Stimulated activated memory B cell treated with anti-CD40 and anti-IgM and Interleukin-4, amounts not matched to agents 10 μg/mL and 1 μg/mL and 100 μg/mL, for 72 hours (primary cell): ENCODE measurements at regions not wholly inside any gene's neighbourhood (a gene's known extent, or its start where the extent isn't known, plus 50 kb on each side); places are given as distances from the start of the nearest gene placed in this dataset.

Experiments
- ATAC-seq: fragments of 150-1000 bp; cut with Tn5 transposase; 2 replicates; pipeline ENCODE4 v1.10.0; 2021
- H3K27ac Mint-ChIP-seq: one replicate; pipeline ENCODE4 v1.8.0; 2022; ENCODE audit warnings: mild to moderate bottlenecking, mixed read lengths
- H3K27me3 Mint-ChIP-seq: one replicate; pipeline ENCODE4 v1.8.0; 2022; ENCODE audit warnings: mixed read lengths
- H3K36me3 Mint-ChIP-seq: one replicate; pipeline ENCODE4 v1.8.0; 2022; ENCODE audit warnings: mixed read lengths
- H3K4me1 Mint-ChIP-seq: one replicate; pipeline ENCODE4 v1.8.0; 2022; ENCODE audit warnings: mixed read lengths
- H3K4me3 Mint-ChIP-seq: one replicate; pipeline ENCODE4 v1.8.0; 2022; ENCODE audit warnings: mild to moderate bottlenecking, moderate library complexity, mixed read lengths
- H3K9me3 Mint-ChIP-seq: one replicate; pipeline ENCODE4 v1.8.0; 2022; ENCODE audit warnings: mixed read lengths

GRCh38 chr6:10272591-10272990 is 142.3 kb downstream of the TFAP2A start:
- peaks cover 8% of the 10 kb centered on the region for H3K27me3 Mint-ChIP-seq
- no peaks in the 10 kb centered on the region for H3K4me1 Mint-ChIP-seq
- no peak overlapping the region for H3K4me3 Mint-ChIP-seq
- ATAC-seq, result no peak
- peaks cover 5% of the 10 kb centered on the region for H3K9me3 Mint-ChIP-seq
- no peak overlapping the region for H3K27ac Mint-ChIP-seq
- H3K36me3 Mint-ChIP-seq, result no peaks in the 10 kb centered on the region

DNA sequence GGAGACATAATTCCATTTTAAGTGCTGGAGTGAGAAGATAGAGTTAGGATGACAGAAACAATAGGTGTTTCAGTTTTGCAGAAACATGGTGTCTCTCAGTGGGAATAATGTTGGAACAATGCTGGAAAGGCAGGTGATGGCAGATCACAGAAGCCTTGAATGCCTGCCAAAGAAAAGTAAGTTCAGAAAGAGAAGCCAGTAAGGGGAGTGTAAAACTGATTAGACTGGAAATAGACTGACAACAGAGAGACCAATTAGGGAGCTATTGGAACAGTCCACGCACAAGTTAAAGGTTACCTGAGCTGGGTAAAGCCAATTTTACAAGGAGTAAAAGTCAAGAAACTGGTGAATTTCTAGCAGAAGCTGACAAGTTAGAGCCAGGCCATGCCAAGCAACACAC is 142.9 kb downstream of the TFAP2A start:
- Mint-ChIP-seq H3K27ac (no peak overlapping the region), H3K4me1 (no peaks in the 10 kb centered on the region), H3K4me3 (no peak overlapping the region), H3K9me3 (peaks cover 3% of the 10 kb centered on the region), H3K36me3 (no peaks in the 10 kb centered on the region), H3K27me3 (peaks cover 8% of the 10 kb centered on the region)
- ATAC-seq, result no peak

GRCh38 chr6:10269814-10270472 is 144.9 kb downstream of the TFAP2A start:
- no peak overlapping the region for H3K27ac Mint-ChIP-seq

GRCh38 chr6:10268611-10269310 is 146.1 kb downstream of the TFAP2A start:
- no peaks in the 10 kb centered on the region for H3K9me3 Mint-ChIP-seq
- H3K36me3 Mint-ChIP-seq, result no peaks in the 10 kb centered on the region
- H3K27me3 Mint-ChIP-seq, result peaks cover 19% of the 10 kb centered on the region
- H3K4me1 Mint-ChIP-seq, result no peaks in the 10 kb centered on the region
- no peak for ATAC-seq
- H3K27ac Mint-ChIP-seq, result no peak overlapping the region
- H3K4me3 Mint-ChIP-seq, result no peak overlapping the region

More at GRCh38 chr6:10269814-10270472, 144.9 kb downstream of the TFAP2A start:
- no peak overlapping the region for H3K4me3 Mint-ChIP-seq
- no peak for ATAC-seq
- H3K36me3 Mint-ChIP-seq, result no peaks in the 10 kb centered on the region
- no peaks in the 10 kb centered on the region for H3K4me1 Mint-ChIP-seq
- H3K9me3 Mint-ChIP-seq, result no peaks in the 10 kb centered on the region
- H3K27me3 Mint-ChIP-seq, result peaks cover 19% of the 10 kb centered on the region

DNA sequence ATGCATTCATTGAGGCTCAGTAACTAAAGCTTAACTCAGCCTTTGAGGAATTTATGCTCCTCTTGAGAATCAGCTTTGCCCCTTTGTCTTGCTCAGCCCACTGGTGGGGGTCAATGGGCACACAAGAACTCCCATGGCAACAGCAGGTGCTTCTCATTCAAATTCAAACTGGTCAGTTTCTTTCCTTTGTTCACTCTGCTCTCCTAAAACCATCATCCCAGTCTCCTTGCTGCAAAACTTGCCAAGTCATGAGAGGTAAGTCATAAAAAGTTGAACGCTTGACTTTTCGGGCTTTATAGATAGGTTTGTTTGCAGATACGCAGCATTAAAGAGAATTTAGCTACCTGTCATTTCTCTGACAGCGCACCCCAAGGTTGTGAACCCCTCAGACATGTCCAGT is 146.8 kb downstream of the TFAP2A start:
- no peak for ATAC-seq
- Mint-ChIP-seq H3K4me1 (no peaks in the 10 kb centered on the region), H3K36me3 (no peaks in the 10 kb centered on the region), H3K9me3 (no peaks in the 10 kb centered on the region), H3K27ac (no peak overlapping the region), H3K4me3 (no peak overlapping the region), H3K27me3 (peaks cover 19% of the 10 kb centered on the region)

DNA sequence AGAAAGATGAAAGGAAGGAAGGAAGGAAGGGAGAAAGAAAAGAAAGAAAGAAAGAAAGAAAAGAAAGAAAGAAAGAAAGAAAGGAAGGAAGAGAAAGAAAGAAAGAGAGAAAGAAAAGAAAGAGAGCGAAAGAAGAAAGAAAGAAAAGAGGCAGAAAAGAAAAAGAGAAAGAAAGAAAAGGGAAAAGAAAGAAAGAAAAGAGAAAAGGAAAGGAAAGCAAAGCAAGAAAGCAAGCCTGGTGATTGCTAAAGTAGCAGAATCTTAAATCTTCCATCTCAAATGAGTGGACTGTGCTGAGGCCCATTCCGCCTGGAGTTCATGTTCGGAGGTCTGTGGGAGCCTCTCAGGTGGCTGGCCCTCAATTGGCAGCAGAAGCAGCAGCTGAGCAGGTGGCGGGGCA is 148.4 kb downstream of the TFAP2A start:
- Mint-ChIP-seq H3K36me3 (no peaks in the 10 kb centered on the region), H3K4me3 (no peak overlapping the region), H3K27ac (no peak overlapping the region), H3K4me1 (no peaks in the 10 kb centered on the region), H3K9me3 (no peaks in the 10 kb centered on the region), H3K27me3 (peaks cover 13% of the 10 kb centered on the region)
- ATAC-seq, result no peak

GRCh38 chr6:10266061-10266460 is 148.8 kb downstream of the TFAP2A start:
- Mint-ChIP-seq H3K4me3 (no peak overlapping the region), H3K4me1 (no peaks in the 10 kb centered on the region), H3K27ac (no peak overlapping the region), H3K9me3 (no peaks in the 10 kb centered on the region), H3K36me3 (no peaks in the 10 kb centered on the region), H3K27me3 (peaks cover 12% of the 10 kb centered on the region)
- no peak for ATAC-seq

GRCh38 chr6:10262505-10262904 is 152.4 kb downstream of the TFAP2A start:
- Mint-ChIP-seq H3K27ac (no peak overlapping the region), H3K36me3 (no peaks in the 10 kb centered on the region), H3K4me1 (no peaks in the 10 kb centered on the region), H3K27me3 (peaks cover 12% of the 10 kb centered on the region), H3K9me3 (peaks cover 5% of the 10 kb centered on the region), H3K4me3 (no peak overlapping the region)
- ATAC-seq, result no peak

DNA sequence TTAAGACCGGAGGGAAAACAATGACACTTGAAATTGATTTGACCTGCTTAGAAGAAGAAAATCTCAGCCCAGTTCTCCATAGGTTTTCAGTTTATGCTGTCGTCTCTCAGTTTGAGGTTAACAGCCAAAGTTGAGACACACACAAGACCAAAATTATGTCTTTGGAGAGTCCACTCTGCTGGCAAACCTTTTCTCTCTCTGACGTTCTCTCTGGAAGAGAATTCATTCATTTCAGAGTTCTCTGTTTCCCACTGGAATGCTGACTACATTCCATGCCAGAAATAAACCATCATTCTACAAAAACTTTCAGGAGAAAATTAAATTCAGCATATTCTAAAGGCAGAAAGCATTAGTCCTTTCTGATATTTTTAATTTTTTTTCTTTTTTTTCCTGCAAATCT is 155.2 kb downstream of the TFAP2A start:
- H3K36me3 Mint-ChIP-seq, result no peaks in the 10 kb centered on the region
- H3K27ac Mint-ChIP-seq, result no peak overlapping the region
- no peaks in the 10 kb centered on the region for H3K4me1 Mint-ChIP-seq
- H3K4me3 Mint-ChIP-seq, result no peak overlapping the region
- ATAC-seq, result no peak
- H3K9me3 Mint-ChIP-seq, result peaks cover 5% of the 10 kb centered on the region
- H3K27me3 Mint-ChIP-seq, result no peaks in the 10 kb centered on the region

GRCh38 chr6:10258341-10258740 is 156.5 kb downstream of the TFAP2A start:
- Mint-ChIP-seq H3K27me3 (no peaks in the 10 kb centered on the region), H3K36me3 (no peaks in the 10 kb centered on the region), H3K9me3 (peaks cover 5% of the 10 kb centered on the region), H3K4me3 (no peak overlapping the region), H3K4me1 (no peaks in the 10 kb centered on the region), H3K27ac (no peak overlapping the region)
- no peak for ATAC-seq

GRCh38 chr6:10256113-10256690 is 158.7 kb downstream of the TFAP2A start:
- Mint-ChIP-seq H3K36me3 (no peaks in the 10 kb centered on the region), H3K4me1 (no peaks in the 10 kb centered on the region), H3K27me3 (peaks cover 10% of the 10 kb centered on the region), H3K4me3 (no peak overlapping the region), H3K9me3 (peaks cover 5% of the 10 kb centered on the region), H3K27ac (no peak overlapping the region)
- ATAC-seq, result no peak

GRCh38 chr6:10250655-10251220 is 164.1 kb downstream of the TFAP2A start:
- Mint-ChIP-seq H3K27ac (no peak overlapping the region), H3K9me3 (no peaks in the 10 kb centered on the region), H3K36me3 (no peaks in the 10 kb centered on the region), H3K4me3 (no peak overlapping the region), H3K4me1 (no peaks in the 10 kb centered on the region), H3K27me3 (peaks cover 15% of the 10 kb centered on the region)
- ATAC-seq, result no peak

- peaks cover 15% of the 10 kb centered on the region for H3K27me3 Mint-ChIP-seq
- no peak overlapping the region for H3K4me3 Mint-ChIP-seq
- H3K36me3 Mint-ChIP-seq, result no peaks in the 10 kb centered on the region
- H3K27ac Mint-ChIP-seq, result no peak overlapping the region
- ATAC-seq, result no peak
- no peaks in the 10 kb centered on the region for H3K4me1 Mint-ChIP-seq
- no peaks in the 10 kb centered on the region for H3K9me3 Mint-ChIP-seq
Measured at GRCh38 chr6:10248378-10248843, 166.5 kb downstream of the TFAP2A start.

DNA sequence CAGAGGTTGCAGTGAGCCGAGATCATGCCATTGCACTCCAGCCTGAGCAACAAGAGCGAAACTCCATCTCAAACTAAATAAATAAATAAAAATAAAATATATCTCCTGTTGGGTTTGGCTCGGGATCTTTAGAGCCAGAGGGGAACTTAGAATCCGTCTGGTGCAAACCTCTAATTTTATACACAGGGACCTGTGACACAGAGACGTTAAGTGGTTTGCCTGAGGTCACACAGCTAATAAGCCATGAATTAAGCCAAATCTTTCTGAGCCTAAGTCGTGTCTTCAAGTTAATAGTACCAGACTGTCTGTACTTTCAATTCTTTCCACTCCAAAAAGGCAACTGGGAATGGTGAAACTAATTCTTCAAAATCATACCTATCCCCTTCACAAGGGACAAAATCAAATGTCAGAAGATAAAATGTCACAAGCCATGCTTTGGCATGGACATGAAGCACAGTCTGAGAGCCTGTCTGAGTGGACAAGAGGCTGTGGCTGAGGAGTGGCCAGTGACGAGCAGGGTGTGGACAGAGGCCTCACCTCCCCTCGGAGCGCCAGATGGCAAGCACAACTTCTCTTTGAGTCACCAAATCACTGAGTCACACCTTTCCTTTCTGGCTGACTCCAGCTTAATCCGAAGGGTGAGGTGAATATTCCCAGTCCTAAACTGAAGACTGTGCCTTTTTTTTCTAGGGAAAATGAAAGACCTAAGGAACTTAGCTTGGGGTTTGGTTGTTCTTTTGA is 177.4 kb downstream of the TFAP2A start:
- Mint-ChIP-seq H3K27me3 (no peaks in the 10 kb centered on the region), H3K9me3 (no peaks in the 10 kb centered on the region), H3K4me1 (no peaks in the 10 kb centered on the region), H3K27ac (no peak overlapping the region), H3K4me3 (no peak overlapping the region), H3K36me3 (no peaks in the 10 kb centered on the region)
- no peak for ATAC-seq

DNA sequence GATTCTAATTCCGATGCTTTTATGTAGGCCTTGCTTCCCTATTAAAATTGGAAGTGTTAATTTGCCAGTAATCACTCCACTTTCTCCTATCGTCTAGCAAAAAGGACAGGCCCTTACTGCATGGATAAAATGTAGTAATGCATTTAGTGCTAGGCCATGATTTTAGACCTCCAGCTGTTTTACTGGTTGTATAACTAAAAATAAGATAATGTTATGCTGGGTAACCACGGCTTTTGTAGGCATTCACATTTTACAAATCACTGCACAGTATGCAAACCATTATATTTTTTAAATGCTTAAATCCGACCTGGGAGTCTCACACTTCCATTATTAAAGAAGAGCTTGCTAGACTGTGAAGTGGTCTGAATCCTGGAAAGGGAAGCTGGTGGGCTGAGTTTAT is 179.5 kb downstream of the TFAP2A start:
- Mint-ChIP-seq H3K4me1 (no peaks in the 10 kb centered on the region), H3K27me3 (no peaks in the 10 kb centered on the region), H3K36me3 (no peaks in the 10 kb centered on the region), H3K9me3 (peaks cover 3% of the 10 kb centered on the region), H3K4me3 (no peak overlapping the region), H3K27ac (no peak overlapping the region)
- no peak for ATAC-seq
